ENCODE measurements at regions not wholly inside any gene's neighbourhood (a gene's known extent, or its start where the extent isn't known, plus 50 kb on each side); places are given as distances from the start of the nearest gene placed in this dataset.

DNA sequence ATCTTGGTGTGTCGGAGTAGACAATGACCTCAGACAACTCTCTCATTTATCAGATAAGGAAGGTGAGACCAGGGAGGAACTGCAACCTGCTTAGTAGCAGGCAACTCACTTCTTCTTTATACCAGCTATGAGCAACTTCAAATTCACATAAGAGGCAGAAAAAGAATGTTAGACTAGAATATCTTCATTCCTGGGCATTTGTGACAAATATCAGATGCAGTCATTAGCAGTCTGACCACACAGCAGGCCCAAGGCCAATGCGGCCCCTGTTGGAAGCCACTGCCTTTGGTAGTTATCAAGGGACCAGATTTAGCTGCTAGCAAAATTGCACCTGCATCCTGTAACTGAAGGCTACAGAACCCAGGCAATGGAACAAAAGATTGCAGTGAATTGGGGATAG is 219.2 kb upstream of the RASGEF1B start:
- FAIRE-seq (no peak), DNase-seq (ENCODE audit: low read depth in 1 of 2, low spot score in 2 of 2) (no peak)
- H3K36me3 ChIP-seq (ENCODE audit: control insufficient read depth in 2 of 4, insufficient read depth in 4 of 4, low read length in 3 of 4) = no peaks in the 10 kb centered on the region
- no peaks in the 10 kb centered on the region for H3K79me1 ChIP-seq (ENCODE audit: low read depth, low read length)
- no peaks in the 10 kb centered on the region for H3K9me3 ChIP-seq (ENCODE audit: insufficient read depth in 2 of 2, low read depth in 1 of 2, low read length in 1 of 2)
- no peak overlapping the region for H3K4ac ChIP-seq (replicated peaks; ENCODE audit: insufficient read length, low read depth, low read length)
- H3K56ac ChIP-seq (replicated peaks; ENCODE audit: insufficient read length, low read depth, low read length) = no peak overlapping the region
- H3K4me1 ChIP-seq (replicated peaks in 1 of 4; ENCODE audit: control insufficient read depth in 3 of 4, insufficient read depth in 4 of 4, low read length in 3 of 4) = no peaks in the 10 kb centered on the region
- H2AFZ ChIP-seq (ENCODE audit: low read length) = 0 out of 2 replicates have a peak overlapping the region, but pooled peaks have one; percentile 27
- H4K5ac ChIP-seq (ENCODE audit: insufficient read length, low read depth, low read length) = no peak overlapping the region
- no peak overlapping the region for H3K27ac ChIP-seq (ENCODE audit: low read depth, low read length)
- no peak overlapping the region for H2BK5ac ChIP-seq (ENCODE audit: low read depth, low read length)
- H3K79me2 ChIP-seq (ENCODE audit: control insufficient read depth in 1 of 2, insufficient read depth in 2 of 2, low read length in 2 of 2) = no peaks in the 10 kb centered on the region
- no peak overlapping the region for H3K4me2 ChIP-seq (ENCODE audit: insufficient read depth in 1 of 2, low read depth in 2 of 2, low read length in 2 of 2)
- H2BK12ac ChIP-seq (ENCODE audit: low read depth, low read length) = no peak overlapping the region
- no peak overlapping the region for H4K91ac ChIP-seq (replicated peaks; ENCODE audit: insufficient read length, low read length)
- H3K9ac ChIP-seq (replicated peaks in 1 of 4; ENCODE audit: extremely low read depth in 1 of 4, low read depth in 3 of 4, low read length in 3 of 4) = no peak overlapping the region
- POLR2A ChIA-PET (ENCODE audit: partially characterized antibody) = no interaction called here
- H2BK15ac ChIP-seq (ENCODE audit: low read length) = no peak overlapping the region
- no peak overlapping the region for H2BK120ac ChIP-seq (replicated peaks; ENCODE audit: low read depth, low read length)
- H2AK5ac ChIP-seq (ENCODE audit: low read depth, low read length) = no peak overlapping the region
- H3K23ac ChIP-seq (ENCODE audit: insufficient read length) = no peak overlapping the region
- CTCF ChIA-PET (ENCODE audit: partially characterized antibody) = no interaction called here
- H3K18ac ChIP-seq (ENCODE audit: extremely low read depth, low read length) = no peak overlapping the region
- H3K23me2 ChIP-seq (ENCODE audit: low read depth, low read length) = no peaks in the 10 kb centered on the region
- no peaks in the 10 kb centered on the region for H4K20me1 ChIP-seq (replicated peaks in 1 of 2; ENCODE audit: control insufficient read depth in 1 of 2, insufficient read depth in 2 of 2, low read length in 2 of 2)
- H3K4me3 ChIP-seq (ENCODE audit: extremely low read depth in 1 of 4, insufficient read depth in 2 of 4, low read depth in 3 of 4, low read length in 4 of 4) = no peak overlapping the region
- no peaks in the 10 kb centered on the region for H3K27me3 ChIP-seq (replicated peaks in 1 of 4; ENCODE audit: control insufficient read depth in 3 of 4, extremely low read depth in 1 of 4, insufficient read depth in 3 of 4, low read length in 3 of 4)
- no peak overlapping the region for H4K8ac ChIP-seq (ENCODE audit: extremely low read depth, insufficient read depth, low read length)
- no peak overlapping the region for H2BK20ac ChIP-seq (ENCODE audit: low read length)
- 100% methylated on average over 2 of the region's 2 CpGs; no CpG with 5 or more reads in 1 of the 2 experiments for WGBS, 2 experiments (ENCODE audit: extremely low coverage in 1 of 2, insufficient coverage in 1 of 2, insufficient read length in 1 of 2, insufficient replicate concordance in 2 of 2, low coverage in 1 of 2, low lambda C conversion rate in 2 of 2, missing lambda C conversion rate in 1 of 2)
- no peak overlapping the region for H3K14ac ChIP-seq (ENCODE audit: insufficient read length)
- TF ChIP-seq CBX8 (IDR thresholded peaks at IDR 0.05; ENCODE audit: borderline replicate concordance, low read depth, low read length) = no peak
- no peak for TF ChIP-seq JUND (IDR thresholded peaks at IDR 0.05; ENCODE audit: low read length)
- TF ChIP-seq MAFK (IDR thresholded peaks at IDR 0.05; ENCODE audit: low read depth, low read length) = no peak
- TF ChIP-seq, protein P1, sequence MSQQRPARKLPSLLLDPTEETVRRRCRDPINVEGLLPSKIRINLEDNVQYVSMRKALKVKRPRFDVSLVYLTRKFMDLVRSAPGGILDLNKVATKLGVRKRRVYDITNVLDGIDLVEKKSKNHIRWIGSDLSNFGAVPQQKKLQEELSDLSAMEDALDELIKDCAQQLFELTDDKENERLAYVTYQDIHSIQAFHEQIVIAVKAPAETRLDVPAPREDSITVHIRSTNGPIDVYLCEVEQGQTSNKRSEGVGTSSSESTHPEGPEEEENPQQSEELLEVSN (IDR thresholded peaks at IDR 0.05) = no peak
- TF ChIP-seq SRF (IDR thresholded peaks at IDR 0.05; ENCODE audit: low read depth, low read length) = no peak
- no peak for TF ChIP-seq SIN3A (conservative IDR thresholded peaks at IDR 0.05 in 1 of 2, IDR thresholded peaks at IDR 0.05 in 1 of 2; ENCODE audit: low read depth in 1 of 2, low read length in 2 of 2)
- TF ChIP-seq CTBP2 (IDR thresholded peaks at IDR 0.05; ENCODE audit: borderline replicate concordance, insufficient read depth, insufficient read length, low read length) = no peak
- no peak for TF ChIP-seq CBX5 (IDR thresholded peaks at IDR 0.05; ENCODE audit: low read depth, low read length)
- no peak for TF ChIP-seq TEAD4 (IDR thresholded peaks at IDR 0.05; ENCODE audit: low read depth, low read length)
- no peak for TF ChIP-seq EZH2 (IDR thresholded peaks at IDR 0.05; ENCODE audit: low read depth, low read length, severe bottlenecking)
- no peak for TF ChIP-seq CEBPB (IDR thresholded peaks at IDR 0.05; ENCODE audit: low read depth, low read length)
- TF ChIP-seq POLR2A (IDR thresholded peaks at IDR 0.05; ENCODE audit: control extremely low read depth in 1 of 2, low read depth in 2 of 2, low read length in 2 of 2) = no peak
- TF ChIP-seq GABPA (IDR thresholded peaks at IDR 0.05; ENCODE audit: borderline replicate concordance, insufficient read depth, low read length) = no peak
- no peak for TF ChIP-seq TAF1 (IDR thresholded peaks at IDR 0.05; ENCODE audit: low read depth, low read length)
- no peak for TF ChIP-seq CHD2 (IDR thresholded peaks at IDR 0.05; ENCODE audit: low read length)
- TF ChIP-seq EGR1 (IDR thresholded peaks at IDR 0.05; ENCODE audit: borderline replicate concordance, low read depth, low read length) = no peak

All from H1 (cell line).